Right lung (tissue), 2 donors: ENCODE measurements at regions not wholly inside any gene's neighbourhood (a gene's known extent, or its start where the extent isn't known, plus 50 kb on each side); places are given as distances from the start of the nearest gene placed in this dataset.

Experiments
- DNase-seq, 2 donors: peaks; one replicate each; pipeline ENCODE4 v3.0.0-alpha.2; 2013

DNA sequence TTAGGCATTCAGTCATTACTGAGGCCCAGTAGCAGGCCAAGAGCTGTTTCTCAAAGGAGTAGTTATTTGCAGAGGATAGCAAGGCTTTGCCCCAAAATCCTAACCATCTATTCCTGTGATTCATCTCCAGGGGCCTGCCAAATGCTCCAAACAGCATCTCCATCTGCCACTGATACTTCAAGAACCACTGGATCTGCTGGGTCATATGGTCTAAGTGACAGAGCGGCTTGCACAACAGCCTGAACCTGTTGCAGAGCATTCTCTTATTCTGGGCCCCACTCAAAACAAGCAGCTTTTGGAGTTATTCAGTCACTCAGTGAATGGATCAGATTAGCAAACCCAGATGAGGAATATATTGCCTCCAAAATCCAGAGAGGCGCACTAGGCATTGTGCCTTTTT, 68.8 kb upstream of the ALDH1A3 start:
- no peak for DNase-seq

DNA sequence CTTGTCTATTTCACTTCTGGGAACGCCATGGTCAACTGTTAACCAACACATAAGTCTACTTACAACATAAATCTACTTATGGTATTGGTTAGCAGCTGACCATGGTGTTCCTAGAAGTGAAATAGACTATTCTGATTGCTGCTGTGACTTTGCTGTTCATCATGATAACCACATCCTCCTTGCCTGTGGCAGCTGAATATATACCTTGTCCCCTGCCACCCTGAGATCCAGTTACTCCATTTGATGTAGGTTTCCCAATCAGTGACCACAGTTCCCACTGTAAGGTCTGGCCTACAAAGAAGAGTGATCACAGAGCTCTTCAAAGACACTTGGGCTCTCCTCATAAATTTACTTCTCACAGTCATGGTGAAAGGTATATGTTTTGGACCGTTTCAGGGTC, 66.8 kb upstream of the ALDH1A3 start:
- DNase-seq: no peak

DNA sequence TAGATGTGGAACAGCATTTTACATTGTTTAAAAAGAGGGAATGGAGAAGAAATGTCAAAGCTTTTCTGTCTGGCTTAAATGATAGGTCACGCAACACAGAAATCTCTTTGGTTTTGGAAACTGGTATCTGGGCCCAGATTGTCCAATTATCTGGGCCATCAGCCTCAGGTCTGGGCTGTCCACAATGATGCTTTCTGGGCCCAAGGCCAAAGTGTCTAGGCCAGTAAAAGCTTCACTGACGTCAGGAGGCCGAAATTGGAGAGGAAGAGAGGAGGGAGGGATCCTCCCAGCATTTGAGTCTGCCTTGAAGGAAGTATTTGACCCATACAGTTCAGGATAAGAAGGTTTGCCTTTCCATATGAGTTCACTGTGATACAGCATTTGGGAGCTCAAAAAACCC, 60.7 kb upstream of the ALDH1A3 start:
- peak; percentile 7 to 8 for DNase-seq

DNA sequence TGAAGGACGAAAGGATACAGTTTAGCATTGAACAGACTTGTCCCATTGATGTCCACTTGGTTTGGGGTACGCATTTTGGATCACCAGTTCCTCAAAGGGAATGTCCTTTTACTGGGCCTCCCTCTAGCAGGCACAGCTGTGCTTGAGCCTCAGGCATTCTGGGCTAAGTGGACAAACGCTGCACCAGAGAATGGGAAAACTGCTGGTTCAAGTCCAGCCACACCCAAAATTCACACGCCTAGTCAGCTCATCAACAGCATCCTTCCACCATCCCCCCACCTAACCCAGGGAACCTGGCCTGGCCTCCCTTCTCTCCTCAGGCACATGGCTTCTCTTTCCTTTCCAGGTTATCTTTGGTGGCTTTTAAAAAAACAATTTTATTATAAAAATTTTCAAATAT, 59.1 kb upstream of the ALDH1A3 start:
- DNase-seq: no peak

DNA sequence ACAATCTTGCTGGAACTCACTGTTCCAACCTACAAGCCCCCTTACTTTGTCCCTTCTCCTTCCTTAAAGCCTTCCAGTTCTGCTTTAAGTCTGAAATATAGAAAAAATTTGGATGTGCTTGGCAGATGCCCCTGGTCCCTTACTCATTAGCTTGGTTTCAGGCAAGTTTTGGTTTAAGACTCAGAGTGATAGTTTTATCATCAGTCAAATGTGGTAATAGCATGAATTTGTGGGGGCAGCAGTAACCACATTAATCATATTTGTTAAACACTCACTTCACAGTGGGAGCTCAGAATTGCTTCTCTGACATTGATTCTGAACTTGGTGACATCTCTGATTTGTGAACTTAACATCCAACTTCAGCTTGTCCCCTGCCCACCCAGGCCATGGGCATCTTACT, 58.3 kb upstream of the ALDH1A3 start:
- no peak for DNase-seq

DNA sequence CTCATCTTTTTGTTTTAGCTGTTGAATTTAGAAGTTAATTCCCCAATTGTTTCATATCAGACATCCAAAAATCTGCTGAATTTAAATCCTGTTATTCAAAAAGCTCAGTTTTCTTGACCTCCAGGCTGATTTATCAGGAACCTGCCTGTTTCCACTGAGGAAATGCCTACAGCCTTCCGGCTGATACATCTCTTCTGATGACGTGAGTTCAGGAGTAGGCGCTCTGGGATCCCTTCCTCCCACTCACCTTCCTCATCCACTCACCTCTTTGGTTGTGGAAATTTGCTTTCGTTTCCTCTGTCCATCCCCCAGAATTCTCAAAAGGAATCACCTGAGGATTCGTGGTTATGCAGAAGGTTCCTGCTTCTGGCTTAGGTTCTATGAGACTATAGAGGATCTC, 55.4 kb upstream of the ALDH1A3 start:
- DNase-seq: no peak

DNA sequence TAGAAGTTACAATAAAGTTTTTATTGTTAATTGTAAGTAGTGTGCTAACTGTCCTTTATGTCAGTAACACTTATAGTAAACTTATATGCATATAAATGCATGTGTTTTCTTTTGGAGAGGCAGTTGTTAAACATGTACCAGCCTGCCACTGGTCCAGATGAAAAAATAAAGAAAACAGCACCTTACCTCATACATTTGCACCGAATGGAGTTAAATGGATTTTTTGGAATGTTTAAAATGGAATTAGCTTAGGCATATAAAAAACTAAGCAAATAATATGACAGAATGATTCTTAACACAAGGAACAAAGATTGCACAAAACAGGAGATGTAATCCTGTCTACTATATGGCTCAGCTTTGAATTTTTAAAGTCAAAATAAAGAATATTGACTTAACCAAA, 50.2 kb upstream of the ALDH1A3 start:
- no peak for DNase-seq
